H1 (cell line): ENCODE measurements at regions not wholly inside any gene's neighbourhood (a gene's known extent, or its start where the extent isn't known, plus 50 kb on each side); places are given as distances from the start of the nearest gene placed in this dataset.

ENCODE experiments used
- CTCF ChIA-PET: fragments of 300-600 bp; sonication (Branson Sonifier 250); formaldehyde crosslinking; loops from one replicate; lab custom pipeline; 2021; ENCODE audit not compliant: partially characterized antibody; lab: Charles Lee
- POLR2A ChIA-PET: fragments of 300-600 bp; sonication (Branson Sonifier 250); formaldehyde crosslinking; loops from one replicate; lab custom pipeline; 2021; ENCODE audit warnings: inconsistent platforms; ENCODE audit not compliant: partially characterized antibody; lab: Charles Lee
- DNase-seq, 2 experiments: peaks; one replicate each; pipeline versions ENCODE4 v3.0.0 to v3.0.0-alpha.2; 2010 to 2022; ENCODE audit warnings: low spot score in 2 of 2, low read depth in 1 of 2, mixed read lengths in 1 of 2
- FAIRE-seq: peaks from 2 replicates; lab custom pipeline; 2011; peaks lifted over from hg19 to GRCh38; lab: Jason Lieb, UNC
- H2AFZ ChIP-seq: 2 replicates; pipeline ENCODE4 v1.8.1; 2012; ENCODE audit warnings: low read length, inconsistent platforms
- H2AK5ac ChIP-seq: 2 replicates; pipeline ENCODE4 v1.6.1; 2013; ENCODE audit warnings: low read depth, low read length
- H2BK120ac ChIP-seq: replicated peaks from 2 replicates; pipeline ENCODE3; 2013; ENCODE audit warnings: low read depth, low read length, inconsistent platforms
- H2BK12ac ChIP-seq: 2 replicates; pipeline ENCODE4 v1.6.1; 2013; ENCODE audit warnings: low read depth, low read length
- H2BK15ac ChIP-seq: 2 replicates; pipeline ENCODE4 v1.6.1; 2013; ENCODE audit warnings: low read length
- H2BK20ac ChIP-seq: 2 replicates; pipeline ENCODE4 v1.6.1; 2013; ENCODE audit warnings: low read length
- H2BK5ac ChIP-seq: 2 replicates; pipeline ENCODE4 v1.6.1; 2013; ENCODE audit warnings: low read depth, low read length
- H3K14ac ChIP-seq: 2 replicates; pipeline ENCODE4 v1.6.1; 2013; ENCODE audit warnings: inconsistent platforms; ENCODE audit not compliant: insufficient read length
- H3K18ac ChIP-seq: 2 replicates; pipeline ENCODE4 v1.6.1; 2013; ENCODE audit warnings: low read length; ENCODE audit errors: extremely low read depth
- H3K23ac ChIP-seq: 2 replicates; pipeline ENCODE4 v1.6.1; 2013; ENCODE audit warnings: inconsistent platforms; ENCODE audit not compliant: insufficient read length
- H3K23me2 ChIP-seq: 2 replicates; pipeline ENCODE4 v1.6.1; 2013; ENCODE audit warnings: low read depth, low read length
- H3K27ac ChIP-seq: 2 replicates; pipeline ENCODE4 v1.6.1; 2011; ENCODE audit warnings: low read depth, low read length, inconsistent platforms
- H3K27me3 ChIP-seq, 4 experiments: replicated peaks in 1 of 4; 1 replicate in 1 of 4; 2 replicates in 3 of 4; pipeline versions ENCODE4 v1.6.1 to v1.8.1; 2011 to 2013; ENCODE audit warnings: low read length in 3 of 4, mild to moderate bottlenecking in 3 of 4, inconsistent platforms in 2 of 4, mixed read lengths in 2 of 4, moderate library complexity in 1 of 4; ENCODE audit not compliant: control insufficient read depth in 3 of 4, insufficient read depth in 3 of 4; ENCODE audit errors: extremely low read depth in 1 of 4
- H3K36me3 ChIP-seq, 4 experiments: 2 replicates each; pipeline versions ENCODE4 v1.6.1 to v1.8.1; 2011 to 2013; ENCODE audit warnings: mild to moderate bottlenecking in 4 of 4, low read length in 3 of 4, moderate library complexity in 2 of 4, control low read depth in 1 of 4, inconsistent platforms in 1 of 4; ENCODE audit not compliant: insufficient read depth in 4 of 4, control insufficient read depth in 2 of 4
- H3K4ac ChIP-seq: replicated peaks from 2 replicates; pipeline ENCODE3; 2013; ENCODE audit warnings: low read length, low read depth, mixed read lengths, inconsistent platforms; ENCODE audit not compliant: insufficient read length
- H3K4me1 ChIP-seq, 4 experiments: replicated peaks in 1 of 4; 1 replicate in 1 of 4; 2 replicates in 3 of 4; pipeline versions ENCODE4 v1.6.1 to v1.8.1; 2011 to 2013; ENCODE audit warnings: low read length in 3 of 4, inconsistent platforms in 2 of 4, mixed read lengths in 1 of 4; ENCODE audit not compliant: insufficient read depth in 4 of 4, control insufficient read depth in 3 of 4
- H3K4me2 ChIP-seq, 2 experiments: 2 replicates each; pipeline versions ENCODE4 v1.6.1 to v1.8.1; 2011 to 2013; ENCODE audit warnings: low read depth in 2 of 2, low read length in 2 of 2, control low read depth in 1 of 2, inconsistent platforms in 1 of 2, mild to moderate bottlenecking in 1 of 2; ENCODE audit not compliant: insufficient read depth in 1 of 2
- H3K4me3 ChIP-seq, 4 experiments: fragments of 200-600, 300-600 bp in 1 of 4; sonication (generic), shearing (Covaris generic), sonication (Bioruptor Twin) in 1 of 4; 2 replicates each; pipeline versions ENCODE4 v1.5.1 to v1.8.1; 2011 to 2016; ENCODE audit warnings: low read length in 4 of 4, low read depth in 3 of 4, control low read depth in 2 of 4, inconsistent platforms in 2 of 4, mild to moderate bottlenecking in 2 of 4, mixed read lengths in 1 of 4, moderate library complexity in 1 of 4; ENCODE audit not compliant: insufficient read depth in 2 of 4; ENCODE audit errors: extremely low read depth in 1 of 4
- H3K56ac ChIP-seq: replicated peaks from 2 replicates; pipeline ENCODE3; 2013; ENCODE audit warnings: low read depth, mild to moderate bottlenecking, mixed read lengths, low read length, inconsistent platforms; ENCODE audit not compliant: insufficient read length
- H3K79me1 ChIP-seq: 2 replicates; pipeline ENCODE4 v1.6.1; 2013; ENCODE audit warnings: low read depth, low read length, control low read depth
- H3K79me2 ChIP-seq, 2 experiments: 2 replicates each; pipeline versions ENCODE4 v1.6.1 to v1.8.1; 2012 to 2013; ENCODE audit warnings: low read length in 2 of 2, mild to moderate bottlenecking in 2 of 2, inconsistent platforms in 1 of 2; ENCODE audit not compliant: insufficient read depth in 2 of 2, control insufficient read depth in 1 of 2
- H3K9ac ChIP-seq, 4 experiments: replicated peaks in 1 of 4; 1 replicate in 1 of 4; 2 replicates in 3 of 4; pipeline versions ENCODE4 v1.6.1 to v1.8.1; 2011 to 2013; ENCODE audit warnings: low read depth in 3 of 4, low read length in 3 of 4, control low read depth in 2 of 4, mild to moderate bottlenecking in 2 of 4, moderate library complexity in 2 of 4, inconsistent platforms in 1 of 4; ENCODE audit errors: extremely low read depth in 1 of 4
- H3K9me3 ChIP-seq, 2 experiments: 2 replicates each; pipeline versions ENCODE4 v1.6.1 to v1.8.1; 2012 to 2013; ENCODE audit warnings: mild to moderate bottlenecking in 2 of 2, moderate library complexity in 2 of 2, control low read depth in 1 of 2, inconsistent platforms in 1 of 2, low read depth in 1 of 2, low read length in 1 of 2, mixed read lengths in 1 of 2; ENCODE audit not compliant: insufficient read depth in 2 of 2
- H4K20me1 ChIP-seq, 2 experiments: replicated peaks in 1 of 2; 2 replicates each; pipeline versions ENCODE3 to v1.8.1; 2011 to 2013; ENCODE audit warnings: inconsistent platforms in 2 of 2, low read length in 2 of 2, mild to moderate bottlenecking in 1 of 2; ENCODE audit not compliant: insufficient read depth in 2 of 2, control insufficient read depth in 1 of 2
- H4K5ac ChIP-seq: 2 replicates; pipeline ENCODE4 v1.6.1; 2013; ENCODE audit warnings: low read length, low read depth, mixed read lengths, inconsistent platforms; ENCODE audit not compliant: insufficient read length
- H4K8ac ChIP-seq: 2 replicates; pipeline ENCODE4 v1.8.0; 2013; ENCODE audit warnings: mild to moderate bottlenecking, moderate library complexity, low read length, inconsistent platforms; ENCODE audit not compliant: insufficient read depth; ENCODE audit errors: extremely low read depth
- H4K91ac ChIP-seq: replicated peaks from 2 replicates; pipeline ENCODE3; 2013; ENCODE audit warnings: low read length, mixed read lengths, inconsistent platforms; ENCODE audit not compliant: insufficient read length
- BACH1 ChIP-seq: IDR thresholded peaks from 2 replicates; pipeline ENCODE4 v1.6.1; 2012; ENCODE audit warnings: low read length, improper control_type of control experiment
- JUND ChIP-seq: IDR thresholded peaks from 2 replicates; pipeline ENCODE4 v1.6.1; 2011; ENCODE audit warnings: mild to moderate bottlenecking, improper control_type of control experiment, low read length
- POLR2A ChIP-seq, 2 experiments: IDR thresholded peaks; 1 replicate in 1 of 2; 2 replicates in 1 of 2; pipeline ENCODE4 v1.6.1; 2011; ENCODE audit warnings: low read depth in 2 of 2, low read length in 2 of 2, mild to moderate bottlenecking in 2 of 2; ENCODE audit errors: control extremely low read depth in 1 of 2
- SP4 ChIP-seq: IDR thresholded peaks from 2 replicates; pipeline ENCODE4 v1.6.1; 2012; ENCODE audit warnings: low read length, inconsistent platforms
- WGBS, 2 experiments: shearing (Covaris generic) in 1 of 2; methylation state at CpG; one replicate each; pipeline versions ENCODE4 v1.1.6 to v1.1.7; 2013 to 2015; ENCODE audit warnings: low lambda C conversion rate in 2 of 2, mixed read lengths in 2 of 2, inconsistent platforms in 1 of 2, low coverage in 1 of 2, missing lambda C conversion rate in 1 of 2; ENCODE audit not compliant: insufficient replicate concordance in 2 of 2, insufficient coverage in 1 of 2, insufficient read length in 1 of 2; ENCODE audit errors: extremely low coverage in 1 of 2, missing lambda C conversion rate in 1 of 2; 5-methylcytosine and 5-hydroxymethylcytosine counted together

DNA sequence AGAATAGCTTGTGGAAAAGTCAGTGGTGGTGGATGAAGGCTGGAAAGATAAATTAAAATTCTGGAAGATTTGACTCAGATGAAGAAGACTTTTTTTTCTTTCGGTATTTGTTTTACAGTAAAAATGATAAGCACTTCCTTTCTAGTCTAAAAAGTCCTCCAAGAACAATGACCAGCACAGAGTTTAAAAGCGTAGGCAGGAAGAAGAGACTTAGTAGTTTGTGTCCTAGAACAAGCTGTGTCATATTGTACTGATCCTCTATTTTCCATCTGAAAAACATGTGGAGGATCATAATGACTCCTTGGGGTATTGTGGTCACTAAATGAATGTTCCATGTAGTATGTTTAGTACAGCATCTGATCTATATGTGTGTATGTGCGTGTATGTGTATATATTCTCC lies 132.4 kb upstream of the FSHR start:
- Histone ChIP-seq H3K23me2 (no peaks in the 10 kb centered on the region), H3K23ac (no peak overlapping the region), H3K79me2 (no peaks in the 10 kb centered on the region), H3K4me2 (no peak overlapping the region), H3K18ac (no peak overlapping the region), H3K79me1 (no peaks in the 10 kb centered on the region), H4K5ac (no peak overlapping the region), H3K36me3 (no peaks in the 10 kb centered on the region), H2BK12ac (no peak overlapping the region), H3K4me1 (no peaks in the 10 kb centered on the region), H3K4me3 (no peak overlapping the region), H2AFZ (no peak overlapping the region), H4K20me1 (no peaks in the 10 kb centered on the region), H3K27ac (no peak overlapping the region), H3K14ac (no peak overlapping the region), H2AK5ac (no peak overlapping the region), H3K9ac (no peak overlapping the region), H3K56ac (no peak overlapping the region), H3K9me3 (no peaks in the 10 kb centered on the region), H2BK15ac (no peak overlapping the region), H3K4ac (no peak overlapping the region), H2BK5ac (no peak overlapping the region), H4K91ac (no peak overlapping the region), H2BK120ac (no peak overlapping the region), H3K27me3 (no peaks in the 10 kb centered on the region), H2BK20ac (no peak overlapping the region), H4K8ac (no peak overlapping the region)
- no peak for FAIRE-seq
- 93% methylated on average over 3 of the region's 3 CpGs; no CpG with 5 or more reads in 1 of the 2 experiments for WGBS, 2 experiments
- DNase-seq = no peak
- ChIA-PET CTCF (interaction anchor here (0.5 to 2.0 kb wide), 12 partner anchors 8 to 385 kb away, joined by 3 to 8 read pairs (median 4); no protein-coding TSS in a partner anchor), POLR2A (no interaction called here)
- TF ChIP-seq SP4 (no peak), BACH1 (no peak), POLR2A (IDR thresholded peaks at IDR 0.05; ENCODE audit: control extremely low read depth in 1 of 2, low read depth in 2 of 2, low read length in 2 of 2) (no peak), JUND (no peak)
